ENCODE measurements at regions not wholly inside any gene's neighbourhood (a gene's known extent, or its start where the extent isn't known, plus 50 kb on each side); places are given as distances from the start of the nearest gene placed in this dataset.

DNA sequence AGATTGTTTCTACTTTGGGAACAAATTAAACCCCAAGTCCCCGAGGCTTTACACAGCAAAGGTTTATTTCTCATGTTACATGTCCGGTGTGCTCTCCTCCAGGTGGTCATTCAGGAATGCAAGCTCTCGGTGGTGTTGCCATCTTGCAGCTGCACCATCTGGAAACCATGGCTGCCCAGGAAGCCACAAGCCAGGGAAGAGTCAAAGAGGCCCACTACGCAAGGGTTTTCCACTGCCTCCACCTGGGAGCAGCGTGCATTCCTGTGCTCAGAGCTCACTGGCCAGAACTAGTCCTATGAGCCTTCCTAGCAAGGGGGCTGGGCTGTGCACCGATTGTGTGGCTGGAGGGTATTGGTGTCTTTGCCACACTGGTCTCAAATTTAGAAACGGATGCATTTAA lies 128.8 kb upstream of the FOXF1 start:
- TF ChIP-seq POLR2A (IDR thresholded peaks at IDR 0.05) (no peak), POLR2AphosphoS5 (IDR thresholded peaks at IDR 0.05) (no peak), EP300 (IDR thresholded peaks at IDR 0.05) (no peak)
- TF ChIP-seq, protein P1, sequence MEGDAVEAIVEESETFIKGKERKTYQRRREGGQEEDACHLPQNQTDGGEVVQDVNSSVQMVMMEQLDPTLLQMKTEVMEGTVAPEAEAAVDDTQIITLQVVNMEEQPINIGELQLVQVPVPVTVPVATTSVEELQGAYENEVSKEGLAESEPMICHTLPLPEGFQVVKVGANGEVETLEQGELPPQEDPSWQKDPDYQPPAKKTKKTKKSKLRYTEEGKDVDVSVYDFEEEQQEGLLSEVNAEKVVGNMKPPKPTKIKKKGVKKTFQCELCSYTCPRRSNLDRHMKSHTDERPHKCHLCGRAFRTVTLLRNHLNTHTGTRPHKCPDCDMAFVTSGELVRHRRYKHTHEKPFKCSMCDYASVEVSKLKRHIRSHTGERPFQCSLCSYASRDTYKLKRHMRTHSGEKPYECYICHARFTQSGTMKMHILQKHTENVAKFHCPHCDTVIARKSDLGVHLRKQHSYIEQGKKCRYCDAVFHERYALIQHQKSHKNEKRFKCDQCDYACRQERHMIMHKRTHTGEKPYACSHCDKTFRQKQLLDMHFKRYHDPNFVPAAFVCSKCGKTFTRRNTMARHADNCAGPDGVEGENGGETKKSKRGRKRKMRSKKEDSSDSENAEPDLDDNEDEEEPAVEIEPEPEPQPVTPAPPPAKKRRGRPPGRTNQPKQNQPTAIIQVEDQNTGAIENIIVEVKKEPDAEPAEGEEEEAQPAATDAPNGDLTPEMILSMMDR (IDR thresholded peaks at IDR 0.05), result no peak
